ENCODE measurements at regions not wholly inside any gene's neighbourhood (a gene's known extent, or its start where the extent isn't known, plus 50 kb on each side); places are given as distances from the start of the nearest gene placed in this dataset.

- no peak for DNase-seq (ENCODE audit: low spot score)
These were observed 1005.9 kb upstream of the ADGRL3 start for GRCh38 chr4:60194214-60194613.

- no peak for DNase-seq (ENCODE audit: low spot score)
These were observed 1004.9 kb upstream of the ADGRL3 start for GRCh38 chr4:60195256-60195655.

DNA sequence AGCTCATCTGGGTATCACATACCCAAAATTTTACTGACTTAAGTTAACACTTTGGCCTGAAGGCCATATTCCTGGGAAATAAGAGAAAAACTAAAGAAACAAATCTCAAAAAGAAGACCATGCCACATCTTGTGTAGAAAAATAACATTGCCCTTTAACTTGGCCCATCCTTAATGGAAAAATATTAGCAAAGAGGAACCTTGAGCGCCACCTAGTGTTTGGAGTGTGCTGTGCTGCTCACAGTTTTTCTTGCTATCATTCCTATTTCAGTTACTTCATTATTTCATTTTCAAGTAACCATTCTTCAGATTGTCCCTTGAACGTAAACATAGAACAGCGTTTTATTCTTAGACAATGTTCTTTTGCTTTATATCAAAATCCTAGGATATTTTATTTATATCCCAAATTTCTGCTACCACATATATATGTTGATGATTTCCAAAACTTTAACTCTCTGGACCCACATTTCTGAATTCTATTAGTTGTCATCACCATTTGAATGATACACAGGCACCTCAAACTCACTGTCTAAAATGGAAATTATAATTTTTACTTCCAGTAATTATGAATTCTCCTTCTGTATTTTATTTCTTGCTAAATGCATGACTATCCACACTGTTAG, 999.0 kb upstream of the ADGRL3 start:
- DNase-seq (ENCODE audit: low spot score): peak; percentile 23

DNA sequence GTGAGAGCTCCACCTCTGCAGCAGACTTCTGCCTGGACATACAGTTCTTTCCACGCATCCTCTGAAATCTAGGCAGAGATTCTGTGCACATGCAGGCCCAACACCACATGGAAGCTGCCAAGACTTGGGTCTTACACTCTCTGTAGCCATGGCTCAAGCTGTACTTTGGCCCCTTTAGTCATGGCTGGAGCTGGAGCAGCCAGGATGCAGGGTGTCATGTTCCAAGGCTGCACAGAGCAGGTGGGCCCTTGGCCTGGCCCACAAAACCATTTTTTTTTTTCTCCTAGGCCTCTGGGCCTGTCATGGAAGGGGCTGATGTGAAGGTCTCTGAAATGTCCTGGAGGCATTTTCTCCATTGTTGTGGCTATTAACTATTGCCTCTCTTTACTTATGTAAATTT, 990.5 kb upstream of the ADGRL3 start:
- no peak for DNase-seq (ENCODE audit: low spot score)

- DNase-seq (ENCODE audit: low spot score): no peak
These were observed 984.2 kb upstream of the ADGRL3 start for GRCh38 chr4:60215906-60216305.

DNA sequence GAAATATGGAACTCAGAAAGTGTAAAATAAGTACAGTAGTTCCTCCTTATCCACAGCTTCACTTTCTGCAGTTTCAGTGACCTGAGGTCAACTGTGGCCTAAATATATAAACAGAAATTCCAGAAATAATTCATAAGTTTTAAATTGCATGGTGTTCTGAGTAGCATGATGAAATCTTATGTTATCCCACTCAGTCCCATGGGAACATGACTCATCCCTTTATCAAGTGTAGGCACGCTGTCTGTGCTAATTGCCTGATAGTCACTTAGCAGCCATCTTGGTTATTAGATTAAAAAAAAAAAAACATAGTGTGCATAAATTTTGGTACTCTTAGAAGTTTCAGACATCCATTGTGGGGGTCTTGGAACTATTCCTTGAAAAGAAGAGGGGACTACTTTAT, 983.4 kb upstream of the ADGRL3 start:
- no peak for DNase-seq (ENCODE audit: low spot score)

DNA sequence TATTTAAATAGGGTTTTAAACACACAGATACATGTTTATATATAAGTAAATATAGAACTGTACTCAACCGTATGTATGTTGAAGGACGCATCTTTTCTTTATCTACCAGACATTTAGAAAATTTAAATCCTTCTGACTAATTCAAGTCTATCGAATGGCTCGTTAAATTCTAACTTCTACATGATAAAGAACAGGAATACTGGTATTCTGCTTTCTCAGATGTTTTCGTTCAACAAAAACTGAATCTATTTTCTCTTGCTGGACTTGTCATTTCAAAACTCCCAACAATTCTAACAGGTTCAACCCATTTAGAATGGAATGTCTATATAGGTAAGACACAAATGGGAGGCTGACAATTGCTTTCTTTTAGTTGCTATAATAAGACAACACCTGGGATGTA, 978.3 kb upstream of the ADGRL3 start:
- no peak for DNase-seq (ENCODE audit: low spot score)

- DNase-seq (ENCODE audit: low spot score): no peak
These were observed 976.8 kb upstream of the ADGRL3 start for GRCh38 chr4:60223208-60223923.

- DNase-seq (ENCODE audit: low spot score): no peak
These were observed 958.3 kb upstream of the ADGRL3 start for GRCh38 chr4:60241866-60242265.

GRCh38 chr4:60249784-60250183, 950.3 kb upstream of the ADGRL3 start:
- DNase-seq (ENCODE audit: low spot score): no peak

DNA sequence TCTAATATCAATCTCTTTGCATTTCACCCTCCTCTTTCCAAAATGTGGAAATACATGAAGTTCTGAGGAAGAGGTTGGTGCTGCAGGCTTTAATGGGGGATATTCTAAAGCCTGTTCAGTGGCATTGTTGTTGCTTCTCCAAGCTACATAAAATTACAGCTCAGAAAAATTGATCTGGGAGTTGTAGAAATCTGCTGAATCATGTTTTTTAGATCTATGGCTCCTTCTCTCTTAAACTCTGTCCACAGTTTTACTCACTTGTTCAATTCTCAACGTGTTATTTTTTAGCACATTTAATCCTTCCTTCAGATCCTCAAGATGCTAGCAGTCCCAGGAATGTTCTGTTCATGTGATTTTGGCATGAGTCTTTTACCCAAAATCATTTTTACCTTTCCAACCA, 949.5 kb upstream of the ADGRL3 start:
- DNase-seq (ENCODE audit: low spot score): no peak

GRCh38 chr4:60259781-60260180, 940.3 kb upstream of the ADGRL3 start:
- DNase-seq (ENCODE audit: low spot score): no peak

- DNase-seq (ENCODE audit: low spot score): no peak
These were observed 933.6 kb upstream of the ADGRL3 start for GRCh38 chr4:60266505-60266904.

DNA sequence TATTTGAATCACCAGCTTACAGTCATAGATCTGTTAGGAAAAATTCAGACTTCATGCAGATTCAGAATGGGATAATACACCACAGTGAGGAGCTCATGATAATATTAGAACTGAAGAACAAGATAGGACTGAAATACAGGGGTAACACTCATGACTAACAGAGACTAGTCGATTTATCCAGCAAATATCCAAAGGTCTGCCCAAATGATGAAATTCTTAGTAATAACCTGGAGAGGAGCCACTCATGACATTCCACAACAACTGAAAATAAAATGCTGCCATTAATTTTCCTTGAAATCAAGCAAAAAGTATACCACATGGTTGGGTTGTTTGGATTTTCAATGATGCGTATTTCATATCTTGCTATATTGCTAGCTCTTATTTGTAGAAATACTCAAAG, 903.7 kb upstream of the ADGRL3 start:
- no peak for DNase-seq (ENCODE audit: low spot score)

- no peak for DNase-seq (ENCODE audit: low spot score)
These were observed 886.4 kb upstream of the ADGRL3 start for GRCh38 chr4:60313611-60314178.

- DNase-seq (ENCODE audit: low spot score): no peak
These were observed 885.7 kb upstream of the ADGRL3 start for GRCh38 chr4:60314416-60314815.

DNA sequence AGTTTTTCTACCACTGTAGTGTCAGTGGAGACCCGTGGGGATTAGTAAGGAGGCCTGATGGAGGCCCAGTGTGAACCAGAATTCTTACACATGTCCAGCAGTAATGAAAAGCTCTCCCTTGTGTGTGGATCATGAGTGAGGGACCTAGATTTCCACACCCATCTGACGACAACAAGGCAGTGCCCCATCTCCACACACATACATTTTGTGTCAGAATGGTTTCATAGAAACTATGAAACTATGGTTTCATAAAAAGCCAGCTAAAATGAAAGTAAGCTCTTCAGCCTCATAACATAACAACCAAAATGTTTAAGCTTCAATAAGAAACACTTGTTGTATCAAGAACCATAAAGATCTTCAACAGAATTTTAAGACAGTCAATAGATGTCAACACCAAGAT, 884.5 kb upstream of the ADGRL3 start:
- no peak for DNase-seq (ENCODE audit: low spot score)

DNA sequence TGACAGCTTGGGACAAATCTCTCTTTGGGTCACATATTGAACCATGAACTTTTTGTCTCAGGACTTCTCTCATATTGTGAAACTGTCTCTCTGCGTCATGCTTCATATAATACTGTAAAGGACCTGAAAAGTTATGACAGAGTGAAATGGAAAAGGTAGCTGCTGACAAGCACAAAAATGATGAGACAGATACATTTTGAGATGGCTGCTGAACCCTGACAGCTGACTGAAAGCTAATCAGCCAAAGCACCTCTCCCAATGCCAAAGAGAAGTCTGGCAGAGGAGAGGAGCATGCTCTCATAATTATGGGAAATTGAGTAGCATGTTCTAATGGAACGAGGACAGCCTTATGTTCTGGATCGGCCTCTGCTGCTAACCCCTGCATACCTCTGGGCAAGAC, 873.4 kb upstream of the ADGRL3 start:
- DNase-seq (ENCODE audit: low spot score): no peak

GRCh38 chr4:60327651-60328050, 872.5 kb upstream of the ADGRL3 start:
- no peak for DNase-seq (ENCODE audit: low spot score)

DNA sequence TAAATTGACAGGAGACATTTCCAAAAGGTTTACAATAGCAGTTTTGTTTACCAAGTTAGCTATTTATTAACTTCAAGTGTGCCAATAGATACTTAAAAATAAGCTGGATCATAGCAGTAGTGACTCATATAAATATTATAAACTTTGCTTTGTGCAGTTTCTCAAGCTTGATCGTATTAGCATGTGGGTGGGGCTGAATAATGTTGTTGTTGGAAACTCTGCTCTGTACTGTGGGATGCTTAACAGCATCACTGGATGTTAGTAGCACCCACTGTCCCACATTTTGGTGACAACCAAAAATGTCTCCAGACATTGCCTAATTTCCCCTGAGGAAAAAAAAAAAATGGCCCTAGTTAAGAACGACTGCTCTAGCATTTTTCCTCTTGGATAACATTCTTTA, 855.2 kb upstream of the ADGRL3 start:
- DNase-seq (ENCODE audit: low spot score): no peak

DNA sequence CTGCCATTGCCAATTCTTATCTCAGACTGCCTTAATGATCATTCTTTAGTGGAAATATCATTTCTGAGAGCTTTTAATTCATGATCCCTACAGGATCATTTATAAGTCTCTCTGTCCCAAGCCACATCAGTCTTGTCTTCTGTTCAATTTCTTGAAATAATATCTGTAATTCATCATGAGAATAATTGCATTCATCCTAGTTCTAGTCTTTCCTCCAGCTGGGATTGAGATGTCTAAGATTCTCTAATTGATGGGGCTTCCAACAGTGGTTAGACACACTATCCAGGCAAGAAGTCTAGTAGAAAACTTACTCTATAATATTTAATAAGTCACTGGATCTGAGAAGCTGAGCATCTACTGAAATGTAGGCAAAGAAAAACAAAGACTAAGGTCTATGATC, 854.7 kb upstream of the ADGRL3 start:
- no peak for DNase-seq (ENCODE audit: low spot score)

DNA sequence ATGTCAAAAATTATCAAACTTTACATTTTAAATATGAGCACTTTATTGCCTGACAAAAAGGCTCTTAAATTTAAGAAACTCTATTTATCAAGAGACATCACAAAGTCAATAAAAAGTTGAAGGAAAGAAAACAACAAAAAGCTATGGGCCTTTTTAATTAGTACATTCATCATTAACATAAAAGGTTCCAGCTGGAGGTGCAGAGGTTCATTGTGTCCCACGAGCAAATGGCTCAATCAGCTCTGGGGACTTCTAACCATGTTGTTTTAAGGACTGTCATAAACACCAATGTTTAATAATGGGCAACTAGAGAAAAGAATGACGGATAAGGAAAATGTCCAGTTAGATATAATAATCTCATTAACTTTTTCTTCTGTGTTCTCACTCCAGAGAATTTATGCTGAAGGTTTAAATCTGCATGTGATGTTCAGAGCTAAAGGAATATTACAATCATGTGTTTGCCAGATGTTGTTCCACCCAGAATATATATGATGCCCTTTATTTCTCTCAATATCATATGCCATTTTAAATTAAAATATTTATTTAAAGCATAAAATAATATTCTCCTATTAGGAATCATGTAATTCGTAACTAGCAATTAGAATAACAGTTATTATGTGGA, 840.3 kb upstream of the ADGRL3 start:
- no peak for DNase-seq (ENCODE audit: low spot score)

DNA sequence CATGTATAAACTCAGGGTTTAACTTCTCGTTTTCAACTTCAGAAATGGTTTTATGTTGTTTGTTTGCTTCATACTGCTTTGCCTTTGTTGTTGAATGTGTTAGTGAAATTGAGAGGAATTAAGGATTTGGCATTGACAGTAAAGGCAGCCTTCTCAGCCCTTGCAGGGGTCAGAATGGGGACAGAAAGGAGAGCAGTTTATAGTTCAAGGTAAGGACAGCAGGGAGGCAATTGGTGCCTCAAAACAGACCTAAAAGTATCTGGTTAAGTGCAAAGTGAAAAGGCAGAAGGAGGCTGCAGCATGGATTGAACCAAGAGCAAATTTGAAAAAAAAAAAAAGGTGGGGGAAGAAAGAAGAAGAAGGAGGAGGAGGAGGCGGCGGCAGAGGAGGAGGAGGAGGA, 835.0 kb upstream of the ADGRL3 start:
- no peak for DNase-seq (ENCODE audit: low spot score)

All from GM03348 (cell line).